ENCODE measurements at regions not wholly inside any gene's neighbourhood (a gene's known extent, or its start where the extent isn't known, plus 50 kb on each side); places are given as distances from the start of the nearest gene placed in this dataset.

DNA sequence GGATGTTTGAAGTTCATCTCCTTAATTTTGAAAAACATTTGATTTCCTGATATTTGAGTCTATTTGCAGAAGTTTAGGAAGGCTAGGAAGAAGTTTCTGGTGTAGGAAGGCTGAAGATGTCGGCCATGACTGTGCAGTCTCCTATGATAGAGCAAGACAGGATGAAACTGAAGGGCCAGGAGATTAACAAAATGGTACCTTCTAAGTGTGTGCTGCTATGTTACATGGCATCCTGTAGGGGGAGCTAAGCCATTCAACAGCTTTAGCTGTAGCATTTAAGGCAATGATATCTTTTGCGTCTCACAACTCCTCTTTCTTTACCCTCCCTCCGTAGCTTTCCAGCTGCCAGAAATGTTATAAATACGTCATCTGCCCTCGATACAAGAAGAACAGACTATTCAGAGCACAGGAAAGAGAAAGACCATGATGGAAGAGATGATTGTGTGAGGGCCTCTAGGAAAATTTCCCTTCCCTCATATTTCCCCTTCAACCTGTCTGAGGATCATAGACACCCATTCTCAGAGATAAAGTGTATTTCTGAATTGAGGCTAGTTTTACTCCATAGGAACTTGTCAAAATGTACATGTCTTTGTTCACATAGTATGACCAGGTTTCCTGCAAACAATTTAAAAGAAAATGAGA, 61.1 kb downstream of the XCL1 start:
- peak in 6 of 11 experiments; percentile 24 to 59 (median 46) for TF ChIP-seq CTCF (IDR thresholded peaks at IDR 0.05 in 8 of 11, conservative IDR thresholded peaks at IDR 0.05 in 3 of 11)
- no peak for TF ChIP-seq POLR2A (IDR thresholded peaks at IDR 0.05)
- no peak for TF ChIP-seq POLR2AphosphoS5 (IDR thresholded peaks at IDR 0.05)

All from spleen (tissue), 7 donors.